Gastroesophageal sphincter (tissue), 4 donors: ENCODE measurements at regions not wholly inside any gene's neighbourhood (a gene's known extent, or its start where the extent isn't known, plus 50 kb on each side); places are given as distances from the start of the nearest gene placed in this dataset.

Source experiments
- ATAC-seq: fragments of 150-250 bp; one replicate; pipeline ENCODE4 v1.9.1; 2016; ENCODE audit warnings: mild to moderate bottlenecking, moderate library complexity
- H3K27ac ChIP-seq, 4 donors: fragments of 200-600 bp; sonication (generic) in 3 of 4; 1 replicate in 3 of 4; 2 replicates in 1 of 4; pipeline ENCODE4 v1.5.1; 2016 to 2019
- H3K27me3 ChIP-seq: fragments of 200-600 bp; sonication (generic); one replicate; pipeline ENCODE4 v1.5.1; 2019
- H3K36me3 ChIP-seq, 2 donors: fragments of 200-600 bp; sonication (generic); one replicate each; pipeline ENCODE4 v1.5.1; 2019; ENCODE audit warnings: control low read depth in 1 of 2
- H3K4me1 ChIP-seq, 3 donors: fragments of 200-600 bp; sonication (generic); 1 replicate in 2 of 3; 2 replicates in 1 of 3; pipeline ENCODE4 v1.5.1; 2016 to 2019; ENCODE audit warnings: control low read depth in 2 of 3
- H3K4me3 ChIP-seq, 2 donors: fragments of 200-600 bp; sonication (generic); one replicate each; pipeline ENCODE4 v1.5.1; 2019; ENCODE audit warnings: mild to moderate bottlenecking in 1 of 2, moderate library complexity in 1 of 2
- H3K9me3 ChIP-seq, 3 donors: fragments of 200-600 bp; sonication (generic); one replicate each; pipeline ENCODE4 v1.5.1; 2017 to 2019; ENCODE audit warnings: control low read depth in 2 of 3
- CTCF ChIP-seq, 4 experiments: fragments of 200-600 bp in 2 of 4; fragments of 450-650 bp in 2 of 4; sonication (generic) in 1 of 4; IDR thresholded peaks; one replicate each; pipeline ENCODE4 v1.5.1; 2017 to 2019; ENCODE audit warnings: antibody characterized with exemption in 4 of 4, mild to moderate bottlenecking in 2 of 4, moderate library complexity in 2 of 4
- EP300 ChIP-seq: sonication (generic); formaldehyde crosslinking; IDR thresholded peaks from one replicate; pipeline ENCODE4 v1.6.1; 2017; ENCODE audit warnings: antibody characterized with exemption, mild to moderate bottlenecking
- POLR2A ChIP-seq, 2 donors: fragments of 450-650 bp; IDR thresholded peaks; one replicate each; pipeline ENCODE4 v1.6.1; 2017; ENCODE audit warnings: antibody characterized with exemption in 2 of 2, mild to moderate bottlenecking in 2 of 2, moderate library complexity in 1 of 2
- POLR2AphosphoS5 ChIP-seq: sonication (generic); formaldehyde crosslinking; IDR thresholded peaks from one replicate; pipeline ENCODE4 v1.6.1; 2017; ENCODE audit warnings: antibody characterized with exemption
- WGBS, 2 donors: methylation state at CpG; one replicate each; pipeline ENCODE4 v1.1.5; 2018; ENCODE audit warnings: low coverage in 1 of 2; 5-methylcytosine and 5-hydroxymethylcytosine counted together

- no peak overlapping the region for H3K4me3 ChIP-seq
- WGBS, 2 donors: 100% methylated on average over 2 of the region's 10 CpGs; no CpG with 5 or more reads in 1 of the 2 donors
- H3K27me3 ChIP-seq: peaks cover 25% of the 10 kb centered on the region
- peaks cover 0 to 13% (median 0%) of the 10 kb centered on the region in 3 donors for H3K9me3 ChIP-seq
- no peak for ATAC-seq
- H3K36me3 ChIP-seq: no peaks in the 10 kb centered on the region
- TF ChIP-seq POLR2A (IDR thresholded peaks at IDR 0.05) (no peak), CTCF (IDR thresholded peaks at IDR 0.05) (no peak), EP300 (no peak), POLR2AphosphoS5 (no peak)
- H3K4me1 ChIP-seq: no peaks in the 10 kb centered on the region
- H3K27ac ChIP-seq: no peak overlapping the region
Measured at GRCh38 chr14:105845725-105846309, 319.4 kb downstream of the TMEM121 start.

GRCh38 chr14:105846312-105846711 is 319.9 kb downstream of the TMEM121 start:
- no peak for TF ChIP-seq POLR2AphosphoS5
- TF ChIP-seq POLR2A (IDR thresholded peaks at IDR 0.05): no peak
- no peak for TF ChIP-seq EP300
- TF ChIP-seq CTCF (IDR thresholded peaks at IDR 0.05): no peak

GRCh38 chr14:105847400-105847799 is 321.0 kb downstream of the TMEM121 start:
- ATAC-seq: no peak
- H3K4me3 ChIP-seq: no peak overlapping the region
- H3K27me3 ChIP-seq: peaks cover 20% of the 10 kb centered on the region
- H3K9me3 ChIP-seq: peaks cover 0 to 13% (median 0%) of the 10 kb centered on the region in 3 donors
- no peaks in the 10 kb centered on the region for H3K36me3 ChIP-seq
- H3K27ac ChIP-seq: no peak overlapping the region
- 81 to 96% methylated on average over 4 to 12 of the region's 14 CpGs for WGBS, 2 donors
- TF ChIP-seq POLR2A (IDR thresholded peaks at IDR 0.05): no peak
- no peak for TF ChIP-seq CTCF (IDR thresholded peaks at IDR 0.05)
- TF ChIP-seq EP300: no peak
- TF ChIP-seq POLR2AphosphoS5: no peak
- H3K4me1 ChIP-seq: no peaks in the 10 kb centered on the region

More at GRCh38 chr14:105846312-105846711, 319.9 kb downstream of the TMEM121 start:
- Histone ChIP-seq H3K27ac (no peak overlapping the region), H3K9me3 (peaks cover 0 to 13% (median 0%) of the 10 kb centered on the region in 3 donors), H3K4me1 (no peaks in the 10 kb centered on the region), H3K36me3 (no peaks in the 10 kb centered on the region), H3K4me3 (no peak overlapping the region), H3K27me3 (peaks cover 20% of the 10 kb centered on the region)
- no peak for ATAC-seq
- 33 to 67% methylated on average over 1 to 4 of the region's 5 CpGs for WGBS, 2 donors

GRCh38 chr14:105848570-105848969 is 322.2 kb downstream of the TMEM121 start:
- no peak for ATAC-seq

More at GRCh38 chr14:105848570-105848969, 322.2 kb downstream of the TMEM121 start:
- TF ChIP-seq EP300 (no peak), POLR2A (IDR thresholded peaks at IDR 0.05) (no peak), POLR2AphosphoS5 (no peak), CTCF (IDR thresholded peaks at IDR 0.05) (no peak)
- WGBS, 2 donors: 28 to 42% methylated on average over 2 of the region's 2 CpGs
- Histone ChIP-seq H3K36me3 (no peaks in the 10 kb centered on the region), H3K27me3 (peaks cover 20% of the 10 kb centered on the region), H3K27ac (no peak overlapping the region), H3K9me3 (peaks cover 0 to 13% (median 0%) of the 10 kb centered on the region in 3 donors), H3K4me1 (no peaks in the 10 kb centered on the region), H3K4me3 (no peak overlapping the region)
